Lower lobe of right lung (tissue), 2 donors: ENCODE measurements at regions not wholly inside any gene's neighbourhood (a gene's known extent, or its start where the extent isn't known, plus 50 kb on each side); places are given as distances from the start of the nearest gene placed in this dataset.

Experiments
- ATAC-seq, 2 donors: fragments of 200-7000 bp; cut with Tn5 transposase; one replicate each; pipeline ENCODE4 v1.9.1; 2020 to 2022; ENCODE audit warnings: mild to moderate bottlenecking in 2 of 2, moderate library complexity in 2 of 2
- DNase-seq: peaks from one replicate; pipeline ENCODE4 v3.0.0-alpha.2; 2020
- H3K27ac ChIP-seq: fragments of 200-600 bp; one replicate; pipeline ENCODE4 v1.8.0; 2022
- H3K27me3 ChIP-seq: fragments of 200-600 bp; one replicate; pipeline ENCODE4 v1.8.0; 2022; ENCODE audit warnings: low read depth
- H3K36me3 ChIP-seq: fragments of 200-600 bp; one replicate; pipeline ENCODE4 v1.8.0; 2022; ENCODE audit warnings: mild to moderate bottlenecking
- H3K4me1 ChIP-seq: fragments of 200-600 bp; one replicate; pipeline ENCODE4 v1.8.0; 2022
- H3K4me3 ChIP-seq: fragments of 200-600 bp; one replicate; pipeline ENCODE4 v1.8.0; 2022; ENCODE audit warnings: mild to moderate bottlenecking
- H3K9me3 ChIP-seq: fragments of 200-600 bp; one replicate; pipeline ENCODE4 v1.8.0; 2022
- intact Hi-C: fragments of 100-400 bp; cut with DNase I; formaldehyde crosslinking; loops from one replicate; pipeline ENCODE4 v1.11.0; 2022
- TF ChIP-seq, protein P1 (sequence below): fragments of 200-600 bp; IDR thresholded peaks from one replicate; pipeline ENCODE4 v1.8.0; 2022; ENCODE audit warnings: antibody characterized with exemption, mild to moderate bottlenecking
- donor health status: DM: no; HTN: yes; CAD: no; lungs with severe emphysema.

DNA sequence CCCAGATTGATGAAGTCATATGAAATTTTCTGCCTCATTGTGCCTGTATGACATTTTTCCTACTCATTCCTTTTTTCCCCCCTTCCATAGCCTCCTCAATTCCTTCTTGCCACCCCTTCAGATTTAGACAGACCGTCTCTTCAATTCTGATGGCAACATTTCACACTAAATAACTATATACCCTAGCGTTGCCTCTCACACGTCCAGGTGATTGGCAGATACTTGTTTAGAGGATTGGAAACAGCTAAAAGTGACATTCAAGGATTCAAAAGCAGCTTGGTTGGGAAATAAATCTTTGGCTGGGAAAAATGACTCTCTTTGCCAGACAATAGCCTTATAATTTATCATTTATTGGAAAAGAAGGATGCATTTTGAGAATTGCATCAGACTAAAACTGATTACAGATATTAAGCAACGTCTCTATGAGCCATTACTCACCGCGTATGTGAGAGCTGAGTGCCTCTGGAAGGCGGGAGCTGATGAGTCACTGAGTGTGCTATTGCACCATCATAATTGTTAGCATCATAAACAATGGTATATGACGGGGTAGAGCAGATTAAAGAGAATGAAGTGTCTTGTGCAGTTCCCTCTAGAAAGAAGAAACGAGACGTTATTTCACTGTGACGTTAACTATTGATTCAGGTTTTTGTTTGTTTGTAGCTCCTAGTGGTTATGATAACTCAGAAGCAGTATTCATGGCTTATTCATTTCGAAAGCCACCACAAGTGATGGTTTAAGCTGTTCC lies 61.1 kb upstream of the FAM216B start:
- TF ChIP-seq, protein P1, sequence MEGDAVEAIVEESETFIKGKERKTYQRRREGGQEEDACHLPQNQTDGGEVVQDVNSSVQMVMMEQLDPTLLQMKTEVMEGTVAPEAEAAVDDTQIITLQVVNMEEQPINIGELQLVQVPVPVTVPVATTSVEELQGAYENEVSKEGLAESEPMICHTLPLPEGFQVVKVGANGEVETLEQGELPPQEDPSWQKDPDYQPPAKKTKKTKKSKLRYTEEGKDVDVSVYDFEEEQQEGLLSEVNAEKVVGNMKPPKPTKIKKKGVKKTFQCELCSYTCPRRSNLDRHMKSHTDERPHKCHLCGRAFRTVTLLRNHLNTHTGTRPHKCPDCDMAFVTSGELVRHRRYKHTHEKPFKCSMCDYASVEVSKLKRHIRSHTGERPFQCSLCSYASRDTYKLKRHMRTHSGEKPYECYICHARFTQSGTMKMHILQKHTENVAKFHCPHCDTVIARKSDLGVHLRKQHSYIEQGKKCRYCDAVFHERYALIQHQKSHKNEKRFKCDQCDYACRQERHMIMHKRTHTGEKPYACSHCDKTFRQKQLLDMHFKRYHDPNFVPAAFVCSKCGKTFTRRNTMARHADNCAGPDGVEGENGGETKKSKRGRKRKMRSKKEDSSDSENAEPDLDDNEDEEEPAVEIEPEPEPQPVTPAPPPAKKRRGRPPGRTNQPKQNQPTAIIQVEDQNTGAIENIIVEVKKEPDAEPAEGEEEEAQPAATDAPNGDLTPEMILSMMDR, result no peak
- H3K27ac ChIP-seq, result no peak overlapping the region

DNA sequence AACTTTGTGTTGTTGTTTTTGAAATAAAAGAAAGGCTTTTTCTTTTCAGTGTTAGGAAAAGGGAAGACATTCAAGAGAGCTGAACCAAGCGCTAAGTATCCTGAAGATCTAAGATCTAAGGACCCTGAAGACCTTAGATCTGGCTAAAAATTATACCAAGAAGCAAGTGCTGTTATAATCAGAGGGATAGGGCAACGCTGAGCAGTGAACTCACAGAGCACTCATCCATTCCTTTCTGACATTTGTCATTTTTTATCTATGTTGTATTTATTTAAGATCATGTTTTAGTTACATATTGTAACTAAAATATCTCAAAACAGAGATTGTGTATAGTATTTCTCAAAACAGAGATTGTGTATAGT lies 60.5 kb upstream of the FAM216B start:
- no peak for ATAC-seq

More for the DNA sequence above, 61.1 kb upstream of the FAM216B start:
- Histone ChIP-seq H3K27me3 (no peaks in the 10 kb centered on the region), H3K9me3 (no peaks in the 10 kb centered on the region), H3K4me1 (no peaks in the 10 kb centered on the region), H3K4me3 (no peak overlapping the region), H3K36me3 (no peaks in the 10 kb centered on the region)
- DNase-seq (no peak), ATAC-seq (peak; percentile 78 to 87)
- intact Hi-C loops, result no loop called here

DNA sequence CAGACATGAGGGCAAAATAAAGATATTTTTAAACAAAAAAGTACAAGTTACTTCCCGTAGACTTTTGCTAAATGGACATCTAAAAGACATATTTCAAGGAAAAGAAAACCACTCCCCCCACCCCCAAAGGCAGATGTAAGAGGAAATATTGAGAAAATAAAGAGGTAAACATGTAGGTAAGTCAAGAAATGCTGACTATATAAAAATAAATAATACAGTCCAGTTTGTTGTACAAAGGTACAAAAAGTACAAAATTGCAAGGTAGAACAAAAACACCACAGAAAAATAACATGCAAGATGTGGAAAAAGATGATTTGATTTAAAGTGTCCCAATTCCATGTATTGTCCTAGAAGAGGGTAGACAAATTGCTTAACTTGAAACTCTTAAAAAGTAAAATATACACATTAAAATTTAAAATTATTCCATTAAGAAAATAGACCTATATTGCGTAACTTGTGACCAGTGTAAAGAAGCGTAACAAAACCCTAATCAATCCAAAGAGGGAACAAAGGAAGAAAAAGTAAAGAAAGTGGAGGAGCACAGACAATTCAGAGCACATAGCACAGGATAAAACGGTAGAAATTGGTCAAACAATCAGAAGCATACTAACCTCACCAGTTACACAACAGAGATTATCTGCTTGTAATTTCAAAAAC lies 58.4 kb upstream of the FAM216B start:
- Histone ChIP-seq H3K9me3 (peaks cover 5% of the 10 kb centered on the region), H3K27me3 (no peaks in the 10 kb centered on the region), H3K4me1 (no peaks in the 10 kb centered on the region), H3K4me3 (no peak overlapping the region), H3K27ac (no peak overlapping the region), H3K36me3 (no peaks in the 10 kb centered on the region)
- no peak for ATAC-seq
- TF ChIP-seq, protein P1, result no peak
- intact Hi-C loops, result no loop called here
- DNase-seq, result no peak

More for the DNA sequence above, 60.5 kb upstream of the FAM216B start:
- Histone ChIP-seq H3K27me3 (no peaks in the 10 kb centered on the region), H3K9me3 (no peaks in the 10 kb centered on the region), H3K27ac (no peak overlapping the region), H3K4me3 (no peak overlapping the region), H3K4me1 (no peaks in the 10 kb centered on the region), H3K36me3 (no peaks in the 10 kb centered on the region)
- DNase-seq, result no peak
- intact Hi-C loops, result no loop called here
- TF ChIP-seq, protein P1, result no peak

DNA sequence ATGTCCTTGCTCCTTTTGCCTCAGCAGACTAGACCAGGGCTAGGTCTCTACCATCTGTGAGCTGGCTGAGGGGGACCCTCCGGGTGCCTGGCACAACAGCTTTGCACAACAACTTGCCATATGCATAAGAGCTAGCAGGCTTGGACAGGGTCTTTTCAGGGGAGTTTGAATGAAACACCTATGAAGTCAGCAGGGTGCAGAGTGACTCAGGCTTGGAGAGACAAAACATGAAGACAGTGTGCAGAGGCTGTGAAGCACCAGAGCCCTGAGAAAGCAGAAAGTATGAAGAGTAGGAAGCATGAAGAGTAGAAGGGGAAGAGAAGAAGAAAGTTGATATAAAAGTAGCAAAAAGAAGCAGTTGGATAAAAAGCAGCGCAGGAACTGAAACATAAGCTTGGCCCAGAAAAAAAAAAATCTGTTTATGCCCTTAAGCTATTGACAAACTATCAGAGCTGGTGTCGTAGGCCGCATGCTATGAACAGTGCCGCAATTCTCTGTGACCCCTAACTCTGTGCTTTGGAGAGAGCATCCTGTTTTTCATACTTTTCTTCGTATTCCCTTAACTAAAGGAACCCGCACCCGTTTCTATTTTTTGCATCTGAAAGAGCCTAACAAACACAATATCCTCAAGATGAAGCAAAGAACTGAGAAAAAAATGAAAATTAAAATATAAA lies 52.7 kb upstream of the FAM216B start:
- Histone ChIP-seq H3K4me1 (no peaks in the 10 kb centered on the region), H3K27me3 (no peaks in the 10 kb centered on the region), H3K27ac (no peak overlapping the region), H3K4me3 (no peak overlapping the region), H3K36me3 (no peaks in the 10 kb centered on the region), H3K9me3 (peaks cover 5% of the 10 kb centered on the region)
- no peak for DNase-seq
- intact Hi-C loops, result no loop called here
- ATAC-seq, result no peak
- TF ChIP-seq, protein P1, result no peak

DNA sequence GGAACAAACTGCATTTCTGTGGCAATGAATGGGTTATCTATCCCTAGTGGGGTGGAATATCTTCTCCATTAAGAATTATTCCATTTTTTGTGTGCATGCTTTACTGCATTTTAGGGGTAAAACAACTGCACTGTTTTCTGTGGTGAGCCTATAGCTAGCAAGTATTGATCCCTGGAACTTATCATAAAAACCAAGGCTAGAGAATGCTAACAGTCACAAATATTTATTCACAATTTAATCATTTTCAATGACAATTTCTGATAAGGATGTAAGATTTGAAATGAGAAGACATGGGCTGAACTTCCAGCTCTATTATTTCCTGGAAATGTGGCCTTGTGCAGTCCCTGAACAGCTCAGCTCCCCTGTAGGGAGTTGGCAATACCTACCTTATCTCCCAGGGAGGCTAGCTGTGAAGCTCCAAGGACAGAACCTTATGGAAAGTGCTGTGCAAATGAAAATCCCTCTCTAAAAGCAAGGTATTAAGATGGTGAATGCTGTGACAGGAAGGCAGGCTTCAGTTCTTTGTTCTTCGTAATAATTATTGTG lies 51.5 kb upstream of the FAM216B start:
- Histone ChIP-seq H3K27ac (no peak overlapping the region), H3K4me1 (no peaks in the 10 kb centered on the region), H3K27me3 (no peaks in the 10 kb centered on the region), H3K36me3 (no peaks in the 10 kb centered on the region), H3K4me3 (no peak overlapping the region), H3K9me3 (peaks cover 5% of the 10 kb centered on the region)
- DNase-seq, result no peak
- ATAC-seq, result no peak
- TF ChIP-seq, protein P1, result no peak
- intact Hi-C loops, result no loop called here
